ENCODE measurements at regions not wholly inside any gene's neighbourhood (a gene's known extent, or its start where the extent isn't known, plus 50 kb on each side); places are given as distances from the start of the nearest gene placed in this dataset.

GRCh38 chr3:61420136-61420759 is 141.1 kb upstream of the PTPRG start:
- TF ChIP-seq, protein P1, sequence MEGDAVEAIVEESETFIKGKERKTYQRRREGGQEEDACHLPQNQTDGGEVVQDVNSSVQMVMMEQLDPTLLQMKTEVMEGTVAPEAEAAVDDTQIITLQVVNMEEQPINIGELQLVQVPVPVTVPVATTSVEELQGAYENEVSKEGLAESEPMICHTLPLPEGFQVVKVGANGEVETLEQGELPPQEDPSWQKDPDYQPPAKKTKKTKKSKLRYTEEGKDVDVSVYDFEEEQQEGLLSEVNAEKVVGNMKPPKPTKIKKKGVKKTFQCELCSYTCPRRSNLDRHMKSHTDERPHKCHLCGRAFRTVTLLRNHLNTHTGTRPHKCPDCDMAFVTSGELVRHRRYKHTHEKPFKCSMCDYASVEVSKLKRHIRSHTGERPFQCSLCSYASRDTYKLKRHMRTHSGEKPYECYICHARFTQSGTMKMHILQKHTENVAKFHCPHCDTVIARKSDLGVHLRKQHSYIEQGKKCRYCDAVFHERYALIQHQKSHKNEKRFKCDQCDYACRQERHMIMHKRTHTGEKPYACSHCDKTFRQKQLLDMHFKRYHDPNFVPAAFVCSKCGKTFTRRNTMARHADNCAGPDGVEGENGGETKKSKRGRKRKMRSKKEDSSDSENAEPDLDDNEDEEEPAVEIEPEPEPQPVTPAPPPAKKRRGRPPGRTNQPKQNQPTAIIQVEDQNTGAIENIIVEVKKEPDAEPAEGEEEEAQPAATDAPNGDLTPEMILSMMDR (conservative IDR thresholded peaks at IDR 0.05 in 1 of 2, IDR thresholded peaks at IDR 0.05 in 1 of 2; ENCODE audit: low read depth in 1 of 2, low read length in 2 of 2) = no peak
- TF ChIP-seq EZH2 (IDR thresholded peaks at IDR 0.05; ENCODE audit: low read length, missing control alignments) = no peak

All from fibroblast of lung (primary cell).